ENCODE measurements at regions not wholly inside any gene's neighbourhood (a gene's known extent, or its start where the extent isn't known, plus 50 kb on each side); places are given as distances from the start of the nearest gene placed in this dataset.

DNA sequence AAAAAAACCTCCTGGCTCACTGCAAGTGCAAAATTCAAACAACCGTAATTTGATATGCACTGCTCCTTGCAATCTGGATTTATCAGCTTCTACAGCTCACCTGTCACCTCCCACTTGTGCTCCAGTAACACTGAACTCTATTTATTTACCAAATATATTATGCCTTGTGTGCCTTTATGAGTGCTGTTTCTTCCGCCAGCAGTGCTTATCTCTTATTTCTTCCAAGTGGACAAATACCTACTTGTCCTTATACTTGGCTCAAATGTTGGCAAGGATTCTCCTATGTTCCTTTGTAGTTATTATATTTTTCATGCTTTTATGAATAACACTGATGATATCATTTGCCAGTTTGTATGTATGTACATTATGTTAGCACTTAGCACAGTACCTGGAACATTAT lies 145.7 kb upstream of the ARRDC3 start:
- TF ChIP-seq EZH2 (IDR thresholded peaks at IDR 0.05; ENCODE audit: borderline replicate concordance, insufficient read depth, low read length, poor library complexity, severe bottlenecking) = no peak
- TF ChIP-seq POLR2AphosphoS5 (IDR thresholded peaks at IDR 0.05) = no peak
- TF ChIP-seq, protein P1, sequence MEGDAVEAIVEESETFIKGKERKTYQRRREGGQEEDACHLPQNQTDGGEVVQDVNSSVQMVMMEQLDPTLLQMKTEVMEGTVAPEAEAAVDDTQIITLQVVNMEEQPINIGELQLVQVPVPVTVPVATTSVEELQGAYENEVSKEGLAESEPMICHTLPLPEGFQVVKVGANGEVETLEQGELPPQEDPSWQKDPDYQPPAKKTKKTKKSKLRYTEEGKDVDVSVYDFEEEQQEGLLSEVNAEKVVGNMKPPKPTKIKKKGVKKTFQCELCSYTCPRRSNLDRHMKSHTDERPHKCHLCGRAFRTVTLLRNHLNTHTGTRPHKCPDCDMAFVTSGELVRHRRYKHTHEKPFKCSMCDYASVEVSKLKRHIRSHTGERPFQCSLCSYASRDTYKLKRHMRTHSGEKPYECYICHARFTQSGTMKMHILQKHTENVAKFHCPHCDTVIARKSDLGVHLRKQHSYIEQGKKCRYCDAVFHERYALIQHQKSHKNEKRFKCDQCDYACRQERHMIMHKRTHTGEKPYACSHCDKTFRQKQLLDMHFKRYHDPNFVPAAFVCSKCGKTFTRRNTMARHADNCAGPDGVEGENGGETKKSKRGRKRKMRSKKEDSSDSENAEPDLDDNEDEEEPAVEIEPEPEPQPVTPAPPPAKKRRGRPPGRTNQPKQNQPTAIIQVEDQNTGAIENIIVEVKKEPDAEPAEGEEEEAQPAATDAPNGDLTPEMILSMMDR (IDR thresholded peaks at IDR 0.05; ENCODE audit: poor library complexity, severe bottlenecking) = no peak
- no peak for TF ChIP-seq MXI1 (conservative IDR thresholded peaks at IDR 0.05; ENCODE audit: poor library complexity, severe bottlenecking)
